A172 (cell line): ENCODE measurements at regions not wholly inside any gene's neighbourhood (a gene's known extent, or its start where the extent isn't known, plus 50 kb on each side); places are given as distances from the start of the nearest gene placed in this dataset.
A peak's percentile ranks its signal among the peaks of the same experiment; 100 is the strongest.
"Not testable (repeated sequence)": the region's sequence is repeated elsewhere in the genome, so short reads cannot be mapped to it uniquely, and the experiment has no call there.

Source experiments
- DNase-seq: peaks from one replicate; pipeline ENCODE4 v3.0.0-alpha.2; 2015; ENCODE audit warnings: low spot score

GRCh38 chr4:132266374-132266773 is 882.7 kb upstream of the PCDH10 start:
- no peak for DNase-seq

GRCh38 chr4:132267321-132267720 is 881.8 kb upstream of the PCDH10 start:
- DNase-seq = no peak

- no peak for DNase-seq
Measured at GRCh38 chr4:132269303-132269990, 879.6 kb upstream of the PCDH10 start.

- DNase-seq = no peak
Measured at GRCh38 chr4:132275583-132276121, 873.4 kb upstream of the PCDH10 start.

GRCh38 chr4:132276185-132276584 is 872.9 kb upstream of the PCDH10 start:
- DNase-seq = no peak

- no peak for DNase-seq
Measured at GRCh38 chr4:132276989-132277388, 872.1 kb upstream of the PCDH10 start.

- DNase-seq = no peak
Measured at GRCh38 chr4:132281733-132282132, 867.4 kb upstream of the PCDH10 start.

GRCh38 chr4:132284910-132285426 is 864.1 kb upstream of the PCDH10 start:
- DNase-seq = no peak

- no peak for DNase-seq
Measured at GRCh38 chr4:132297346-132297745, 851.7 kb upstream of the PCDH10 start.

- DNase-seq = no peak
Measured at GRCh38 chr4:132299841-132300240, 849.3 kb upstream of the PCDH10 start.

- no peak for DNase-seq
Measured at GRCh38 chr4:132312521-132312920, 836.6 kb upstream of the PCDH10 start.

- DNase-seq = no peak
Measured at GRCh38 chr4:132313852-132314251, 835.2 kb upstream of the PCDH10 start.

- no peak for DNase-seq
Measured at GRCh38 chr4:132316738-132317137, 832.4 kb upstream of the PCDH10 start.

GRCh38 chr4:132317923-132318322 is 831.2 kb upstream of the PCDH10 start:
- DNase-seq = no peak

- DNase-seq = no peak
Measured at GRCh38 chr4:132328761-132329160, 820.3 kb upstream of the PCDH10 start.

GRCh38 chr4:132330994-132331393 is 818.1 kb upstream of the PCDH10 start:
- DNase-seq = no peak

GRCh38 chr4:132332932-132333723 is 816.0 kb upstream of the PCDH10 start:
- peak; percentile 32 for DNase-seq

- DNase-seq = peak; percentile 32
Measured at GRCh38 chr4:132333724-132334047, 815.4 kb upstream of the PCDH10 start.

GRCh38 chr4:132334081-132334480 is 815.0 kb upstream of the PCDH10 start:
- peak; percentile 9 for DNase-seq

GRCh38 chr4:132344924-132345828 is 803.9 kb upstream of the PCDH10 start:
- no peak for DNase-seq

- DNase-seq = no peak
Measured at GRCh38 chr4:132346016-132346415, 803.1 kb upstream of the PCDH10 start.

GRCh38 chr4:132351606-132352005 is 797.5 kb upstream of the PCDH10 start:
- not testable (repeated sequence) for DNase-seq
